Adrenal gland (tissue), 9 donors: ENCODE measurements at regions not wholly inside any gene's neighbourhood (a gene's known extent, or its start where the extent isn't known, plus 50 kb on each side); places are given as distances from the start of the nearest gene placed in this dataset.

Experiments
- DNase-seq, 7 donors: peaks; one replicate each; pipeline ENCODE4 v3.0.0-alpha.2; 2019 to 2020
- H3K27ac ChIP-seq, 5 donors: fragments of 200-600 bp; sonication (generic) in 4 of 5; 1 replicate in 3 of 5; 2 replicates in 2 of 5; pipeline versions ENCODE4 v1.5.1 to v1.8.0; 2016 to 2020; ENCODE audit warnings: mild to moderate bottlenecking in 1 of 5
- H3K27me3 ChIP-seq: fragments of 200-600 bp; 2 replicates; pipeline ENCODE4 v1.8.0; 2021
- H3K36me3 ChIP-seq, 2 donors: fragments of 200-600 bp; replicated peaks in 1 of 2; 1 replicate in 1 of 2; 2 replicates in 1 of 2; pipeline versions ENCODE4 v1.5.1 to v1.8.0; 2018 to 2022
- H3K4me1 ChIP-seq, 2 donors: fragments of 200-600 bp; replicated peaks in 1 of 2; 1 replicate in 1 of 2; 2 replicates in 1 of 2; pipeline versions ENCODE4 v1.5.1 to v1.8.0; 2018 to 2021
- H3K4me3 ChIP-seq, 4 donors: fragments of 200-600 bp; sonication (generic) in 3 of 4; one replicate each; pipeline ENCODE4 v1.5.1; 2016 to 2018
- H3K9me3 ChIP-seq, 3 donors: fragments of 200-600 bp; sonication (generic) in 1 of 3; replicated peaks in 1 of 3; 1 replicate in 2 of 3; 2 replicates in 1 of 3; pipeline versions ENCODE4 v1.5.1 to v1.8.0; 2016 to 2021
- POLR2A ChIP-seq, 2 donors: fragments of 450-650 bp; IDR thresholded peaks; one replicate each; pipeline ENCODE4 v1.6.1; 2017; ENCODE audit warnings: antibody characterized with exemption in 2 of 2, mild to moderate bottlenecking in 2 of 2, moderate library complexity in 1 of 2
- WGBS, 4 donors: extraction: QIAGEN DNeasy Blood & Tissue Kit in 2 of 4; methylation state at CpG; one replicate each; pipeline versions ENCODE4 v1.1.5 to v1.1.7; 2013 to 2017; 5-methylcytosine and 5-hydroxymethylcytosine counted together
- intact Hi-C, 2 donors: fragments of 100-400 bp; cut with DNase I; formaldehyde crosslinking; loops; one replicate each; pipeline versions ENCODE4 v1.14.1 to v1.15.0; 2022 to 2023
- TF ChIP-seq, protein P1 (sequence below), 6 experiments: fragments of 450-650 bp in 4 of 6; fragments of 200-600 bp in 2 of 6; sonication (generic) in 1 of 6; IDR thresholded peaks; 1 replicate in 5 of 6; 2 replicates in 1 of 6; pipeline versions ENCODE4 v1.5.1 to v1.8.0; 2016 to 2021; ENCODE audit warnings: antibody characterized with exemption in 6 of 6, mild to moderate bottlenecking in 2 of 6, moderate library complexity in 1 of 6
- donor health status: healthy with polysubstance abuse.
- donor health status: Bipolar disorder and iron deficiency.
- donor health status: DM: yes; HTN: yes; CAD: no.
- donor health status: DM: no; HTN: no; CAD: no.
- donor health status: DM: no; HTN: no; CAD: no.

DNA sequence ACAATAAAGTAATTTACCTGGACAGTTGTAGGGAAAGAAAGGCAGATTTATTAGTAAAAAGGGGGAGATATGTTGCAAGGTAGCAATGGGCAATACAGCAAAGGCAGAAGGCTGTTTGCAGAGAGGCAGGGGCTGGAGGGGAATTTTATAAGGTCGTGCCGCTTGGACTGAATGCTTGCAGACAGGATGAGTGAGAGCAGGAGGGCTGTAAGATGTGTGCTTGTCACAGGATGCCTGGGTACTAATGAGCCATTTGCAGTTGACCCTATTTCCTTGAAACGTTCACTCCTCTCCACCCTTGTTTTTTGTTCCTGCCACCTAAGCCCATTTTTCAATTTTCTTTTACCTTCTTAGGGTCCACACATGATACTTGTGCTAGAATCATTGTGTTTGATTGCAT is 214.7 kb downstream of the TRAM1L1 start:
- Histone ChIP-seq H3K4me3 (no peak overlapping the region), H3K36me3 (no peaks in the 10 kb centered on the region), H3K27ac (no peak overlapping the region), H3K9me3 (no peaks in the 10 kb centered on the region), H3K27me3 (no peaks in the 10 kb centered on the region), H3K4me1 (no peaks in the 10 kb centered on the region)
- DNase-seq = no peak
- intact Hi-C loops = no loop called here
- WGBS, 4 donors = 47 to 56% (median 52%) methylated on average over 3 of the region's 3 CpGs
- TF ChIP-seq POLR2A (IDR thresholded peaks at IDR 0.05) = no peak
- TF ChIP-seq, protein P1, sequence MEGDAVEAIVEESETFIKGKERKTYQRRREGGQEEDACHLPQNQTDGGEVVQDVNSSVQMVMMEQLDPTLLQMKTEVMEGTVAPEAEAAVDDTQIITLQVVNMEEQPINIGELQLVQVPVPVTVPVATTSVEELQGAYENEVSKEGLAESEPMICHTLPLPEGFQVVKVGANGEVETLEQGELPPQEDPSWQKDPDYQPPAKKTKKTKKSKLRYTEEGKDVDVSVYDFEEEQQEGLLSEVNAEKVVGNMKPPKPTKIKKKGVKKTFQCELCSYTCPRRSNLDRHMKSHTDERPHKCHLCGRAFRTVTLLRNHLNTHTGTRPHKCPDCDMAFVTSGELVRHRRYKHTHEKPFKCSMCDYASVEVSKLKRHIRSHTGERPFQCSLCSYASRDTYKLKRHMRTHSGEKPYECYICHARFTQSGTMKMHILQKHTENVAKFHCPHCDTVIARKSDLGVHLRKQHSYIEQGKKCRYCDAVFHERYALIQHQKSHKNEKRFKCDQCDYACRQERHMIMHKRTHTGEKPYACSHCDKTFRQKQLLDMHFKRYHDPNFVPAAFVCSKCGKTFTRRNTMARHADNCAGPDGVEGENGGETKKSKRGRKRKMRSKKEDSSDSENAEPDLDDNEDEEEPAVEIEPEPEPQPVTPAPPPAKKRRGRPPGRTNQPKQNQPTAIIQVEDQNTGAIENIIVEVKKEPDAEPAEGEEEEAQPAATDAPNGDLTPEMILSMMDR (IDR thresholded peaks at IDR 0.05) = no peak

DNA sequence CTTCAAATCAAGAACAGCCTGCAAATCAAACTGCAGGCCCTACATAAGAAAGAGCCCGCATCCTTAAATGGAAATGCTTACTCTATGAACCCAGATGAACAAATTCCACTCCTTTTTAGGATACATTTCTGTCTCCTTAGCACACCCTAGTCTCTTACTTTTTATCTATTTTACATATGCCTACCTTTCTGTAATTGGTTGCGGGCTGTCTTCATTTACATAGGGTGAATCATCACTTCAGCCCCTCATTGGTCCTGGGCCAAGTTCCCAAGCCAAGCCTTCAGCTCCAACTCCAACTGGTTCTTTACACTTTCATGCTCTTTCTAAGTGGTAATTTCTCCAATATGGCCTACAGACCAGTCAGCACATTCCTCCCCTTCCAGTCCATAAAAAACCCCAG is 219.3 kb downstream of the TRAM1L1 start:
- Histone ChIP-seq H3K36me3 (no peaks in the 10 kb centered on the region), H3K4me3 (no peak overlapping the region), H3K4me1 (no peaks in the 10 kb centered on the region), H3K27me3 (no peaks in the 10 kb centered on the region), H3K27ac (no peak overlapping the region), H3K9me3 (no peaks in the 10 kb centered on the region)
- intact Hi-C loops = no loop called here
- 88 to 95% (median 92%) methylated on average over 2 of the region's 2 CpGs for WGBS, 4 donors
- DNase-seq = no peak
- TF ChIP-seq, protein P1 (IDR thresholded peaks at IDR 0.05) = no peak
- no peak for TF ChIP-seq POLR2A (IDR thresholded peaks at IDR 0.05)

DNA sequence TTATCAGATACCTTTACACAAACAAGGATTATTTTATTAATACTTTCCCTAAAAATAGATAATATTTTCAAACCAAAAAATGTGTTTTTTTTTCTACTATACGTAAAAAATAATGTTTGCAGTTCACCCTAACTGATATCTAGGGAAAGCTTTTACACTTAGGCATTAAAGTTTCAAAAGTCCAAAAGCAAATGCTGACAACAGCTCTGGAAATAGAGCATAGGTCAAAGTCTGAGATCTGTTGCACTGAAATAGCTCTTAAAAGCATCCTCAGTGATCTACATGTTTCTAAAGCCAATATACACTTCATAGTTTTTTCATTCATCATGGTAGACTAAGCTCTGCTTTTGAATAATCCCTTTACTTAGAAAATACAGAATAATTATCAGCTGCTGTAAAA is 222.8 kb downstream of the TRAM1L1 start:
- Histone ChIP-seq H3K9me3 (peaks cover 0 to 1% (median 0%) of the 10 kb centered on the region in 3 donors), H3K4me3 (no peak overlapping the region), H3K27me3 (no peaks in the 10 kb centered on the region), H3K36me3 (no peaks in the 10 kb centered on the region), H3K4me1 (no peaks in the 10 kb centered on the region), H3K27ac (no peak overlapping the region)
- 69 to 81% (median 71%) methylated on average over 1 of the region's 1 CpG for WGBS, 4 donors
- TF ChIP-seq, protein P1 (IDR thresholded peaks at IDR 0.05) = no peak
- no peak for TF ChIP-seq POLR2A (IDR thresholded peaks at IDR 0.05)
- no peak for DNase-seq
- intact Hi-C loops = no loop called here

DNA sequence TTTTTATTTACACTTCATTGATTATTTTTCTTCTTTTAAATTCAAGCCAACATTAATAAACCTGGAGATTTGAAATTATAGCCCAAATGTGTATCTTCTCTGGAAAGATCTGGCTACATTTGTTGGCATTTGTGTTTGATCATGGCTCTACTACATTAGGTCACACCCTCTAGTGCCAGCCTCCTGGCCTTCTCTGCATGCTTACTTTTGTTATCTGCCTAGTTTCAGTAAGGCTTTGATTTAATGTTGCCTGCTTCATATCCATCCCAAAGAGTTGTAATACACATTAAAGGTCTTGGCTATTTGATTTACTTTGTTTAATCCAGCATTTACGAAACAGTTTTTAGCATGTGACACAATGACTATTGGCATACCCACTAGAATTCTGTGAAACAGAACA is 224.5 kb downstream of the TRAM1L1 start:
- 77 to 90% (median 82%) methylated on average over 1 of the region's 1 CpG for WGBS, 4 donors
- intact Hi-C loops = no loop called here
- no peaks in the 10 kb centered on the region for H3K36me3 ChIP-seq

More for the DNA sequence above, 224.5 kb downstream of the TRAM1L1 start:
- Histone ChIP-seq H3K27me3 (no peaks in the 10 kb centered on the region), H3K27ac (no peak overlapping the region), H3K4me3 (no peak overlapping the region), H3K9me3 (peaks cover 0 to 5% (median 0%) of the 10 kb centered on the region in 3 donors), H3K4me1 (no peaks in the 10 kb centered on the region)
- TF ChIP-seq, protein P1 (IDR thresholded peaks at IDR 0.05) = no peak
- no peak for TF ChIP-seq POLR2A (IDR thresholded peaks at IDR 0.05)
- no peak for DNase-seq
